ENCODE measurements at regions not wholly inside any gene's neighbourhood (a gene's known extent, or its start where the extent isn't known, plus 50 kb on each side); places are given as distances from the start of the nearest gene placed in this dataset.

DNA sequence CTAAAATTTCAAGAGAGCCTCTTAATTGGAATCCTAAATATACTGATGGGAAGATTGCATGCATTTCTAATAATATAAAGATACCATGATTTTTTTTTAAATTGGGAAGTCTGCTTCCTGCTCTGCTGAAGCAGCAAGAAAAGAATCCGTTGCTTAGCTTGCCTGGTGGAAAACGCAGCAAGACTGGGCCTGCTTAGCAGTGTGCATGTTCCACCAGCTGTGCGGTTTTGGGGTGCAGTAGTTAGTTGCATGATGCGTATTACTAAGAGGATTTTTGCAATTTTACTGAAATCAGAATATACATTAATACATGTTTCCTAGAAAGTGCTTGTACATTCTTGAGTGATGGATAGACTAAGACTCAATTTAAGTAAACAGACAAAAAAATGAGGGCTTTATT, 319.9 kb downstream of the CMPK2 start:
- no peaks in the 10 kb centered on the region for H3K79me1 ChIP-seq (ENCODE audit: insufficient read depth, low read depth, low read length, poor library complexity, severe bottlenecking)
- no peak overlapping the region for H3K27ac ChIP-seq (ENCODE audit: insufficient read length, low read depth, low read length)
- H3K9ac ChIP-seq (ENCODE audit: extremely low read depth, insufficient read length, low read length), result no peak overlapping the region
- no peaks in the 10 kb centered on the region for H4K20me1 ChIP-seq (ENCODE audit: control insufficient read depth, insufficient read depth, insufficient read length)
- no peak overlapping the region for H4K5ac ChIP-seq (ENCODE audit: insufficient read length, low read depth, low read length)
- no peak for DNase-seq
- H3K27ac Mint-ChIP-seq, result no peak overlapping the region
- H3T11ph ChIP-seq (ENCODE audit: low read length), result no peak overlapping the region
- no peak overlapping the region for H3K4ac ChIP-seq (ENCODE audit: low read depth, low read length)
- no peak overlapping the region for H4K91ac ChIP-seq (ENCODE audit: insufficient read length, low read depth, low read length)
- no peak overlapping the region for H4K8ac ChIP-seq (replicated peaks; ENCODE audit: insufficient read length, low read depth, low read length)
- peaks cover 4% of the 10 kb centered on the region for H3K23me2 ChIP-seq (ENCODE audit: insufficient read length, low read depth, low read length, poor library complexity, severe bottlenecking)
- no peaks in the 10 kb centered on the region for H3K27me3 ChIP-seq (ENCODE audit: insufficient read depth, low read length)
- no peaks in the 10 kb centered on the region for H3K9me3 ChIP-seq (ENCODE audit: control insufficient read depth, low read depth, low read length)
- H3K23ac ChIP-seq (ENCODE audit: insufficient read length, low read depth, low read length), result no peak overlapping the region
- H2BK5ac ChIP-seq (ENCODE audit: insufficient read length, low read length), result no peak overlapping the region
- H3K56ac ChIP-seq (ENCODE audit: insufficient read length, low read depth, low read length), result no peak overlapping the region
- no peaks in the 10 kb centered on the region for H3K27me3 Mint-ChIP-seq (ENCODE audit: low read depth)
- H2BK120ac ChIP-seq (ENCODE audit: low read depth, low read length, poor library complexity, severe bottlenecking), result no peak overlapping the region
- no peak overlapping the region for H2BK20ac ChIP-seq (ENCODE audit: low read depth, low read length, poor library complexity, severe bottlenecking)
- H3K36me3 Mint-ChIP-seq (ENCODE audit: insufficient read depth in 1 of 3, low read depth in 3 of 3), result peaks cover 4 to 13% (median 5%) of the 10 kb centered on the region in 3 experiments; a peak in 6 of 7 replicates
- no peaks in the 10 kb centered on the region for H3K4me1 Mint-ChIP-seq
- no peak overlapping the region for H2BK12ac ChIP-seq (ENCODE audit: insufficient read length, low read depth, low read length)
- no peak overlapping the region for H3K4me3 Mint-ChIP-seq
- whole genome bisulfite sequencing (ENCODE audit: extremely low coverage, insufficient read length, low lambda C conversion rate), result no CpG with 5 or more reads among the region's 4 CpGs
- H3K14ac ChIP-seq (ENCODE audit: insufficient read depth, low read length), result no peak overlapping the region
- no peak overlapping the region for H3K18ac ChIP-seq (ENCODE audit: insufficient read length, low read depth, low read length)
- no peaks in the 10 kb centered on the region for H3K79me2 ChIP-seq (ENCODE audit: insufficient read depth, low read length)
- H2AFZ ChIP-seq (ENCODE audit: low read length), result no peak overlapping the region
- H2BK15ac ChIP-seq (ENCODE audit: low read depth, low read length), result no peak overlapping the region
- H3K9me3 Mint-ChIP-seq, result peaks cover 8 to 14% of the 10 kb centered on the region in 2 experiments
- H3K4me1 ChIP-seq (ENCODE audit: insufficient read depth, low read length), result no peaks in the 10 kb centered on the region
- H2AK5ac ChIP-seq (ENCODE audit: insufficient read length, low read length), result no peak overlapping the region
- no peak overlapping the region for H3K4me2 ChIP-seq (ENCODE audit: insufficient read depth, insufficient read length, low read length)
- TF ChIP-seq, protein P1, sequence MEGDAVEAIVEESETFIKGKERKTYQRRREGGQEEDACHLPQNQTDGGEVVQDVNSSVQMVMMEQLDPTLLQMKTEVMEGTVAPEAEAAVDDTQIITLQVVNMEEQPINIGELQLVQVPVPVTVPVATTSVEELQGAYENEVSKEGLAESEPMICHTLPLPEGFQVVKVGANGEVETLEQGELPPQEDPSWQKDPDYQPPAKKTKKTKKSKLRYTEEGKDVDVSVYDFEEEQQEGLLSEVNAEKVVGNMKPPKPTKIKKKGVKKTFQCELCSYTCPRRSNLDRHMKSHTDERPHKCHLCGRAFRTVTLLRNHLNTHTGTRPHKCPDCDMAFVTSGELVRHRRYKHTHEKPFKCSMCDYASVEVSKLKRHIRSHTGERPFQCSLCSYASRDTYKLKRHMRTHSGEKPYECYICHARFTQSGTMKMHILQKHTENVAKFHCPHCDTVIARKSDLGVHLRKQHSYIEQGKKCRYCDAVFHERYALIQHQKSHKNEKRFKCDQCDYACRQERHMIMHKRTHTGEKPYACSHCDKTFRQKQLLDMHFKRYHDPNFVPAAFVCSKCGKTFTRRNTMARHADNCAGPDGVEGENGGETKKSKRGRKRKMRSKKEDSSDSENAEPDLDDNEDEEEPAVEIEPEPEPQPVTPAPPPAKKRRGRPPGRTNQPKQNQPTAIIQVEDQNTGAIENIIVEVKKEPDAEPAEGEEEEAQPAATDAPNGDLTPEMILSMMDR (conservative IDR thresholded peaks at IDR 0.05), result no peak

Data from H9 (cell line).